IPS-NIHi7 (cell line): ENCODE measurements at regions not wholly inside any gene's neighbourhood (a gene's known extent, or its start where the extent isn't known, plus 50 kb on each side); places are given as distances from the start of the nearest gene placed in this dataset.
"Not testable (repeated sequence)": the region's sequence is repeated elsewhere in the genome, so short reads cannot be mapped to it uniquely, and the experiment has no call there.

Experiments used
- DNase-seq: peaks from one replicate; pipeline ENCODE4 v3.0.0; 2012; ENCODE audit warnings: mixed read lengths; ENCODE audit errors: extremely low spot score

DNA sequence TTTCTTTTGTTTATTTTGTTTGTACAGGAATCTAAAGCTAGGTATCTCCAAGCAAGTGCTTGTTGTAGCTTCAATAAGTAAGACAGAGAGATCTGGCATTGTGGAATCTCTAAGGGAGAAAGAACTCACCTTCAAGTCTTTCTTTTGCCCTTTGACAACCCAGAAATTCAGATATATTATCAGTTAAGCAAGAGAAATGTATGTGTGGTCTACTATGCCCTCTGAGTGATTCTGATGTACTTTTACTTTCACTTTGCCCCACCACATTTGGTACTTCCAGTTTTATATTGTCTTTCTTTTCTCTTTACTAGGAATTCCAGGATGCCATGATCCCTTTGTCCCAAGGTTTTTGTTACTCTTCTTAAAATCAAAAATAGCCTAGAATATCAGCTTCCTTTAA lies 259.6 kb upstream of the PIK3C3 start:
- DNase-seq, result no peak

DNA sequence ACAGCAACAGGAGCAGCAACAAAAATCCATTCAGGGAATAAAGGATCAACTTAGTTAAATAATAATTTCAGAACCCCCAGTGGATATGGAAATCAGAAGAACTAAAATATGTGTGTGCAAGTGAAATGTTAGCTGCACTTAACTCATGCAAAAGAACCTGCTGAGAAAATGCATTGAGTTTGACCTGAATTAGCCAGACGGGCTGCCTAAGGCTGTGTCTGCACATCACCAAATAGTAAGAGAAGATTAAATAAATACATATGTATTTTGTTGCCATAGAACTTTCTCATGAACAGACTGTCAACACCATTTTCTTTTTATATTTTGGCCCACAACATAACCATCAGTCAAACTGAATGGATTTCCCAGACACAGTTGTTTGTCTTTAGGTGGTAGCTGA lies 262.0 kb upstream of the PIK3C3 start:
- DNase-seq, result no peak

DNA sequence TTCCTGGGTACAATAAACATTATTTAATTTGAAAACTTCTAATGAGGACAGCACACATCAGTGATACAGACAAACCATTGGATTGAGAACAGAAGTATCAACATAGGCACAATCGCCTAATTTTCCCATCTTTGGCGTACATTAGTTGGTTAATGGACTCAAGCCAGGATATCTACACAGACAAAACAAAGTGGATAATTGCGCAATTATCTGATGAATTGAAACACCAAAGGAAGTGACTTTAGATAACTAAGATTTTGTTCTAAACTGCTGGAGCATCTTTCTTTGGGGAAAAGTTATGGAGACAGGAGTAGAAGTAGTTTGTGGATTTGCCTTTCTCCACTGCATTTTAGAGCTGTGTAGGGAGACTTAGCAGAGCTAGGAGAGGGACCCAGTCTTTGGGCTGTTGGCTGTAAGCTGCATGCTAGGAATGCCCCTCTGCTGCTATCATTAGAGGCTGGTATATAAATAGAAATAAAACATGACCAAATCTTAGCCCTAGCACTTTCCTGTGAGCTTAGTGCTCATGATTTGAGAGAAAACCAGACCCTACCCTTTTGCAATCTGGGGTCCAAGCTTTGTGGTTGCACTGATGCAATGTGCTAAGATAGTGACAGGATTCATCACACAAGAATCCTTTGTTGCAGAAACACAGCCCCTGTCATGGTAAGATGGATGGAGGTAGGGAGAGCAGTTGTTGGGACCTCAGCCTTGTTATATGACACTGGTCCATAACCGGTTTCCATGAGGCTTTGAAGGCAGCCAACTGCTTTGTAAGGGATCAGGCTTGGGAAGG lies 264.5 kb upstream of the PIK3C3 start:
- no peak for DNase-seq

DNA sequence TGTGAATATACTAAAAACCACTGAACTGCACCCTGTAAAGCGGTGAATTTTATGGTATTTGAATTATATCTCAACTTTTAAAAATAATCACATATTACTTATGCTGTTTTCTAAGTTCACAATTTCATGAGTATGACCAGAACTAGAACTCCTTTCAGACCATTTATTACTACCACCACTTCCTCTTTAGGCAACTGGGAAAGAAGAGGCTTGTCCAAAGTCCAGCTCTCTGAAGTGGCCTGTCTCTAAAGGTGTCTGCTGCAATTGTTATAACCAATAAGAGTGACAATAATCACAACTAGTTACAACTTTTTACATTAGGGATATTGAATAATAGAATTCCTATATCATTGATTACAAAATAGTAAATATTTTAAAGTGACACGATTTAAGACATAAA lies 267.9 kb upstream of the PIK3C3 start:
- DNase-seq, result no peak

DNA sequence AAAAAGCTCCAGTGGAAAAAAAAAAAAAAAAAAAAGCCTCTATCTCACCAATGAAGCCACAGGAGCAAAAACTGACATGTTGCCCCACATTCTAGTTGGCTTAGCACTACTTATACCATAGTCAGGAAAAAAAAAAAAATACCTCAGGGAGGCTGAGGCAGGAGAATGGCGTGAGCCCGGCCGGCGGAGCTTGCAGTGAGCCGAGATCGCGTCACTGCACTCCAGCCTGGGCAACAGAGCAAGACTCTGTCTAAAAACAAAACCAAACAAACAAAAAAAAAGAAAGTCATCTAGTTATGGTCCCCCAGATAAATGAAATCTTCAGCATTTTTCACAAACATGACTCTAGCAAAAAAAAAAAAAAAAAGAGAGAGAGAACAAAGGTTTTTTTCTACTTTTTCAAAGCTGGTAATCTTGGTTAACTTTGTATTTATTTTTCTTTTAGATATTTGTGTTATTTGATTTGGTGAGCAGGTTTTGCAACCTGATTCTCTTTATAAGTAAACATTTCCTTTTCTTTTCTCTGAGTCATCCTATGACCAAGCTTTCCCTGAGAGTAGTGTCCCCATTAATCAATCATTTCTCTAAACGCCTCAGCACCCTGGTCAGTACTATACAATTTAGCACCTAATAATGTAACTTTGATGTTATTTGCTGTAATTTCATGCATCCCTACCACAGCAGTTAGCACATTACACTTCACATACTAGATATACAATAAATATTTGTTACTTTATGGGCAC lies 273.7 kb upstream of the PIK3C3 start:
- no peak for DNase-seq

DNA sequence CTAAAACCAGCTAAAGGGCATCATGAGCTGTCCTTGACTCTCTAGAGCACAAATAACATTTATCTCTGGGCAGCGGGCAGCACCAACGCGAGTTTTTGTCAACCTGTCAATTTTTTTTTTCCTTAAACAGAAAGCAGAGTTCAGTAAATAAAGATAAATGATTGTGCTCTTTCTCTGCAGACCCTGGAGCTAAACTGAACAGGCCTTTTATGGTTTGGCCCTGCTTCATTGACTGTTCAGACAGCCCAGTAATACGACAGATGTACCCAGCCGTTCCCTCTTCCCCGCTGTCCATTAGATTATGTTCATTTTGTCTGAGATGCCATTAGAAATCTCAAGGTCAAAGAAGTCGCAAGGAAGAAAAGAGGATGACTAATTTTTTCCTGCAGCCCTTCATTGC lies 280.5 kb upstream of the PIK3C3 start:
- no peak for DNase-seq

DNA sequence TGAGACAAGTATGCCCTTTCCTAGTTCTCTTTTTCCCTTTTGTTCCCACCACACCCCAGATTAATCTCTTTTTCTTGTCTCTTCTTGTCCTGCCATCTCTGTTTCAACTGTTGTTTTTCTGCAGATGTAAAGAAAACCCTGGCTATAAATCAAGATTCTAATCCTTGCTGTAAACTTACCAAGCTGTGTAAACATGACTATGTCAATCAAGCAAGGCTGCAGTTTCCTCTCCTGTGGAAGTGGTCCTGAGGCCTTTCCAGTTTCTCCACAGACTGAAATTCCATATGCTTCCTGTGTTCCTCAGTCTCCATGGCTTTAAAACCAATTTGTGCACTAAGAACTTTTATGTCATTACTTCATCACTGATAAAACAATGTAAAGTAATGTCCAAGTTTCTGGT lies 288.8 kb upstream of the PIK3C3 start:
- no peak for DNase-seq

DNA sequence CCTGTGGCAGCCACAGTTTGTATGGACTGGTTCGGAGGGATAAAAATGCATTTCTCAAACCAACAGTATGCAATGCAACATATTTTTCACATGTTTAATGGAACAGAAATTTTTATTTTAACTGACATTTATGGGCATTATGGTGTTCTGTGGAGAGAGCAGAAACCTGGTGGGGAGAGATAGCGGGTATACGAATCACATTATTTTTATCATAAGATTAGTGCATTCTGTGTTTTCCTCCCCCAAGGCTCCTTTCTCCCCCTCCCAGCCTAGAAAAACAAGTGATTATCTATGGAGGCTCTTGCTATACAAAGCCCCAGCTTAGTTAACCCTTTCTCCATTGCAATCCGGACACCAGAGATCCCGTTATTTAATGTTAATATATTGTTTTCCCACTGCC lies 289.8 kb upstream of the PIK3C3 start:
- DNase-seq, result no peak

DNA sequence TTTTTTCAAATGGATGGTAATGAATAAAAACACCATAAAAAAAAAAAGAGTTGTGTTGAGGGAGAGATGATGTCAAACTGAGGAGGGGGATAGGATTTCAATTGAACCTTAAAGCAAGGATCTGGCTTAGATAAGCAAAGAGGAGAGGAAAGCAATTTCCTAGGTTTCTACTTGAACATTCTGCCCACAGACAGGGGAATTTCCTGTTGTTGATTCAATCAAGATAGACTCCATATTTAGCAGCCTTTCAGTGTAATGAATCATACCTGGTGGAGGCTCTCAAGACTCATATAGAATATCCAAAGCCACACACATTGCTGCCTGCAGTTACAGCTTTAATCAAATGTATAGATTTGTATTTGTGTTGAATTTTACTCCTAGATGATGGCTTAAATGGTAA lies 294.4 kb upstream of the PIK3C3 start:
- DNase-seq, result no peak

DNA sequence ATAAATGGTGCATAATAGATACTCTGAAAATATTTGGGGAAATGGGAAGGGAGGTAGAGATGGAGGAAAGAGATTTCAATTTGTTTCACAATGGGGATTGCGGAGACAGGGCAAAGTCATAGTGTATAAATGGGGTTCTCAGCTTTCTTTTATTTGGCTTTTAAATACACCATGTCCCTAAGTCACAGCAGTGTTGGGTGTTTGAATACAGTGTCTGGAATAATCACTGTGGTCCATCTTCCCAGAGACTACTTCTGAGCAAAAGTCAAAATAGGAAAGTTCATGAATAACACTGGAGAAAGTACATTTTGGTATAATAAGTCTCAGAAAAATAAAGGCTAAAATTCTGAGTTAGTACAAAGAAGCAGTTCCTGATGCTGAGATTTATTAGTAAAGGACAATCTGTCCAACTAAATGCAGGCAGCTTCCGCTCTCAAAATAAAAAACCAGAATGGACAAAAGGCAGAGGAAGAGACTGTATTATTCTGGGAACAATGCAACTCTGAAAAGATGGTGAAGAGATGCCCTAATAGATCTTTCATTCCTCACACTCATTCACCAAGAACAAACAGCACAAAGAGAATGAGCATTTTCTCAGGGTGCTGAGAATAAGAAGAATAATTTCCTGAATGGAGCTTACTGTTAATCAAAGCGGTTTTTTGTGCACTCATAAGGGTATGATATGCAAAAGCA lies 295.4 kb upstream of the PIK3C3 start:
- DNase-seq, result no peak

DNA sequence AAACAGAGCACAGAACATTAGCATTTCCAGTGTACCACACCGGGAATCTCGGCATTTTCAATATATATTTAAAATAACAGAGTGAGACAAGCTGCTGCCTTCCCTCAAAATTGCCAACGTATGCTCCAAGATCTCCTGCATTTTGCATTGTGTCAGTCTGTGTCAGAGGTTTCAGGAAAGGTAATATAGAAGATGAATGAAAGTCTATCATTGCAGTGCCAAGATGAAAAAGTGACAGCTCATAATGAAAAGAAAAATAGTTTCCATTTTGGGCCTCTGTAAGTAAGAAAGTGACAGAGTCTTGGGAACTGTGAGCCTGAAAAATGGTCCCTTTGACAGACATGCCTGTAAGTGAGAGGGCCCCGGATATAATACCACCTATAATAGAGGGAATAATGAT lies 297.8 kb upstream of the PIK3C3 start:
- no peak for DNase-seq

DNA sequence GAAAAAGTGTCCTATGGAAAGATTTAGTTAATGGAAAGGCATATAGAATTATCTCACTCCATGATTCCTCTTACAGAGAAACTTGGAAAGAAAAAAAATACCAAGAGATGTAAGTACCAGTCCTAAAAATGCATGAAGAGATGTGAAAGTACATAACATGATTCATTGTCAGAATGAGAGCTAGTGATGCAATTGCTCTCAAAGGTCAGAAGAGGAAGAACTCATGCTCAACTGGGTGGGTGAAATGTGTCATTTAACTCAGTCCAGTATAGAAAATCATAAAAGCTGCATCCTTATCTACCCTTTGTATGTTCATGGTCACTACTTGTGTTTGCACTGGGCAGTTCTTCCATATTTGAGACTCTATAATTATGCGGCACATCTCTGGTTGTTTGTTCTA lies 300.0 kb upstream of the PIK3C3 start:
- no peak for DNase-seq

DNA sequence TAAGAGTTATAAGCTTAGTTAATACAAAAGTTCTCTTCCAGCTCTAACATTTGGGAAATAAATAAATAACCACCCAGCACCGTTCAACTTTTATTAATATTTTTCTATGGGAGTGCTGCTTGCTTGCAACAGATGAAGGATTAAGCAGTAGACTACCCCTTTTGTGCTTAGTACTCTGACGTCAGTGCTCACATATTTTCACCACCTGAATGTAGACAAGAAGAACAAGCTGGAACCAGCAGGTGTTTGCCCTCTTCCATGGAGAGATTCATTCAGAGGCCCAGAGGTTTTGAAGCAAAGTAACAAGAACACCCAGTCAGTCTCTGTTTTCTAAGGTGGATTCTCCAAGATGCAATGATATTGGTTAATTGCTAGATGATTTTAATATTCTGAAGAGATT lies 307.1 kb upstream of the PIK3C3 start:
- DNase-seq, result no peak

DNA sequence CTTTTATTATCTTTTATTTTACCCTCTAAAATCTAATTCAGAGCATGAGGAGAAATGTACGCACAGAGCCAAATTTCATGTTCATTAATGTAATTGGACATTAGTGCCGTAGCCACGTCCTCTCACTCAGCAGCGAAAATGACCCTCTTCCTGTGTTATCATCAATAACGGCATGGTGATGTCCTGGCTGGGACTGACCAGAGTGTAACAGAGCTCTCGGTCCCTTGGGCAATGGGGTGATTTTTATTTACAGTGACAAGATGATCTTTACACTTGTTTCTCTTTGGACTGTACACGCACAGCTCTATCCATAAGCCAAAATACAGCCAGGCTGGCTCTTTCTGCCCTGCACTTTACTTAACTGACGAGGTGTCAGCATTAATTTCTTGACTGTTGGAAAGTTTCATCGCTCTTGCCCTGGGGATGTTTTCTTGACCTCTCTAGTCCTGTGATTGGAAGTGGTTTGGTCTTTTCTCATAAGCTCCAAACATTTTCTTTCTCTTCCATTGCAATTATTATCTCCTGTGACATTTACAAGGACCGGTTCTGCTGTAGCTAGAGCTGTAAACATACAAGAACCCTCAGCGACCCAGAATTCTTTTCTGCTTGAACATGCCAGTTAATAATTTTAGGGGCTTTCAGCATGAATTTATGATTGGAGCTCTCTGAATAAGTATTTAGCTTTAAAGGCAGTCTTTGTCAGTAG lies 308.0 kb upstream of the PIK3C3 start:
- no peak for DNase-seq

DNA sequence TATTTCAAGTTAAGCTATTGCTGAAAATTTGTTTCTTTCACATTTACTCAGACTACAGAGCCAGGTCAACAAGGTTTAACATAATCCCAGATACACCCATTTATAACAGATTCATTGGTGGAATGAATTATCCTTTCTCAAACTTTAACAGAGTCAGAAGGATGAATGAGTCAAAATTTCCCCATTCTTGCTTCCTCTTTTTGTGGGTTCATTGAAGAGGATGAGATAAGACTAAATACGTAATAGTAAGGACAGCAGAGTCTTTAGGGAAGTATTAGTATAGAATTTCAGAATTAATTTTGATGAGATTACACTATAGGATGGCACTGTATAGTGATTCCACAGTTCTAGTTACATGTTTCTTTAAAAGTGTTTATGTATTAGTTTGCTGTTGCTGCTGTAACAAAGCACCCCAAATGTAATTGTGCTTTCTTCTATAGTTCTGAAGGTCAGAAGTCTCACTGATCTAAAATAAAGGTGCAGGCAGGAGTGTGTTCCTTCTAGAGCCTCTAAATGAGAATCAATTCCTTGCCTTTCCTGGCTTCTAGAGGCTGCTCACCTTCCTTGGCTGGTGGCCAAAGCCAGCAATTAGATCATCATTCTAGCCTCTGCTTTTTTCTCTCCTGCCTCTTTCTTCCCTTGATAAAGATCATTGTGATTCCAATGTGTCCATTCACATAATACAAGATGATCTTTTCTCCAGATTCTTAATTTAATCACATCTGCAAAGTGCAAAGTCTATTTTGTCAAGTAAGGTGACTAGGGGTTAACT lies 309.3 kb upstream of the PIK3C3 start:
- no peak for DNase-seq

DNA sequence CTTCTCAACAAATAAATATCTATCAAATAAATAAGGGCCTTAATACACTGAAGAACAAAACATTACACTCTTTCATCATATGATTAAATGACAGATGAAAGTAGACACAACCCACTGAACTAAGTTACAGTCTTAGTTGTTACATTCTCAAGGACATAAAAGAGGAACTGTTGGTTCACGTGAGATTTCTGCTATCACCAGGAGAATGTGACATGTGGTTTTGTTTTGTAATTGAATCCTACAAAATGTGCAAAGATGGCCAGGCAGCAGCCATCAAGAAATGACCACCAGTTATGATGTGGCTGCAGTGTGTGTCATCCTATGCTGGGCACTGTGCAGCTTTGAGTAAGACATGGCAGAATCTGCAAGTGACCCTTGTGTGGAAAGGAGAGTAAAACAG lies 310.6 kb upstream of the PIK3C3 start:
- no peak for DNase-seq

DNA sequence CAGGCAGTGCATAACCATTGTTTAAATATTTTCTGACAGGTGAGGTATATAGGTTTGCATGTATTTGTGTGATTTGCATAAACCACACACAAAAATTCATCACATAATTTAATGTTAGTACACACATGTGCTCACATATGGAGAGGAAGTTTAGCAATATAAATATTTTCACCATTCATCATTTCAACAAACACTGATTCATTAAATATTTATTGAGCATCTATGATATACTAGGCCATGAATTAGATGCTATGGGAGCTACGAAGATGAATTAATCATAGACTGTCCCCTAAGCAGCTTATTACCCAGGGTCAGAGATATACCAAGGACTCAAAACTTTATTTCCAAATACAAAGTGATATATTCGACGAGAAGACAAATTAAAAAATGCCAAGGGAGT lies 311.6 kb upstream of the PIK3C3 start:
- DNase-seq, result no peak

DNA sequence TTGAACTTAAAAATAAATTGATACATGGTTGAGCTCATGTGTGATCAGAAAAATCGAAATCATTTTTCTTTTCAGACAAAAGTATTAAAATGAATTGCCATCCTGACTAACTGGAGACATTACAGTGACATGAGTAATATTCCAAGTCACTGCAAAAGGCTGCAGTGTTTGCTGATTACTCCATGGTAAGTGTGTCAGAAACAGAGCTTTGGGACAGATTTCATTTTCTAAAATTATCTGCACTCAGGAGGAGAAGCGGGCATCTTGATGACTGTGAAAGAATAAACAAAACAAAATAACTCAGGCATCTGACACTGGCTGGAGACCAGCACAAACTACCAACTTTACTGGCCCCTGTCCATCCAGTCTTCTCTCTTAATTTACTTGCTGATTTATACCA lies 312.3 kb upstream of the PIK3C3 start:
- no peak for DNase-seq

DNA sequence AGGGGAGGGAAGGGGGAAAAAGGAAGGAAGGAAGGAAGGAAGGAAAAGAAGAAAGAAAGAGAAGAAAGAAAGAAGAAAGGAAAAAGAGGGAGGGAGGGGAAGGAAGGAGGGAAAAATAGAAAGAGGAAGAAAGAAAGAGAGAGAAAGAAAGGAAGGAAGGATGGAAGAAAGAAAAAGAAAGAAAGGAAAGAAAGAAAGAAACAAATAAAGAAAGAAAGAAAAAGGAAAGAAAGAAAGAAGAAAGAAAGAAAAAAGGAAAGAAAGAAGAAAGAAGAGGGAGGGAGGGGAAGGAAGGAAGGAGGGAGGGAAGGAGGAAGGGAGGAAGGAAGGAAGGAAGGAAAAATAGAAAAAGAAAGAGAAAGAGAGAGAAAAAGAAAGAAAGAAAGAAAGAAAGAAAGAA lies 315.8 kb upstream of the PIK3C3 start:
- DNase-seq, result no peak

DNA sequence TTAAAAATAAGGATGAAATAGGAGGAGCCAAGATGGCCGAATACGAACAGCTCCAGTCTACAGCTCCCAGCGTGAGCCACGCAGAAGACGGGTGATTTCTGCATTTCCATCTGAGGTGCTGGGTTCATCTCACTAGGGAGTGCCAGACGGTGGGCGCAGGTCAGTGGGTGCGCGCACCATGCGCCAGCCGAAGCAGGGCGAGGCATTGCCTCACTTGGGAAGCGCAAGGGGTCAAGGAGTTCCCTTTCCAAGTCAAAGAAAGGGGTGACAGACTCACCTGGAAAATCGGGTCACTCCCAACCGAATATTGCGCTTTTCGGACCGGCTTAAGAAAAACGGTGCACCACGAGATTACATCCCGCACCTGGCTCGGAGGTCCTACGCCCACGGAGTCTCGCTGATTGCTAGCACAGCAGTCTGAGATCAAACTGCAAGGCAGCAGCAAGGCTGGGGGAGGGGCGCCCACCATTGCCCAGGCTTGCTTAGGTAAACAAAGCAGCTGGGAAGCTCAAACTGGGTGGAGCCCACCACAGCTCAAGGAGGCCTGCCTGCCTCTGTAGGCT lies 323.2 kb upstream of the PIK3C3 start:
- not testable (repeated sequence) for DNase-seq

DNA sequence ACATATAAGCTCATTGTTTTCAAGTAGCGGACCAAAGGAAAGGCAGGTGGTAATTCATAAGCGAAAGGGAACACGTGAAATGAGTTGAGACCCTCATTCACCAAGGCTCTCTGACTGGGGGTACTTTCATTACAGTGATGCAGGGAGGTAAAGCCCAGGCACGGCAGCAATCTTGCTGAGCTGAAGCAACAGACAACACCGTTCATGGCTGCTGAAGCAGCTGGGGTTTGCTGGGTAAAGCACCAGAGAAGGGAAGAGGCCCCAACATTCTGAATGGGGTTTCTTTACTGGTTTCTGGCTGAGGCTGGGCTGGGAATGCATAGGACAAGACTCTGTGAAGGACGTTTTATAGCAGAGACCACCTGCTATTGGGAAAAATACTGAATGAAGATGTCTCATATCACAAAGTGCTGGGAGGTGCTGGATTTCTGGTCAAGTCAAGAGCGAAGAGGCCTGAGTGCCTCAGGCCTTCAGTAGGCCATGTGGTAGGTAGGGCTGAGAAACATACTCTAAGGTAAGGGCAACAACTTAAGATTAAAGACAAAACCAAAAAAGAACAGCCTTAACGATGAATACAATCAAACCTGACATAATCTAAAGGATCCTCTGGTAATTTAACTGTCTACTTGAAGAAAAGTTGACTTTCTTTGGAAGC lies 324.7 kb upstream of the PIK3C3 start:
- no peak for DNase-seq
